Endothelial cell of umbilical vein (primary cell): ENCODE measurements at regions not wholly inside any gene's neighbourhood (a gene's known extent, or its start where the extent isn't known, plus 50 kb on each side); places are given as distances from the start of the nearest gene placed in this dataset.

Source experiments
- CTCF ChIP-seq, 2 donors: IDR thresholded peaks; 1 replicate in 1 of 2; 2 replicates in 1 of 2; pipeline ENCODE4 v1.5.1; 2011; ENCODE audit warnings: low read length in 2 of 2, mild to moderate bottlenecking in 2 of 2, moderate library complexity in 2 of 2, control low read depth in 1 of 2, inconsistent platforms in 1 of 2, low read depth in 1 of 2; ENCODE audit not compliant: insufficient read depth in 1 of 2; ENCODE audit errors: extremely low read depth in 1 of 2
- EZH2 ChIP-seq: IDR thresholded peaks from 2 replicates; pipeline ENCODE4 v1.6.1; 2012; ENCODE audit warnings: borderline replicate concordance, low read depth, mild to moderate bottlenecking, moderate library complexity, low read length, inconsistent platforms; ENCODE audit not compliant: severe bottlenecking
- FOS ChIP-seq: IDR thresholded peaks from 2 replicates; pipeline ENCODE4 v1.6.1; 2011; ENCODE audit warnings: mild to moderate bottlenecking, low read length, moderate library complexity, borderline replicate concordance; ENCODE audit not compliant: insufficient read depth
- GATA2 ChIP-seq: IDR thresholded peaks from 2 replicates; pipeline ENCODE4 v1.7.0; 2011; ENCODE audit warnings: low read depth, mild to moderate bottlenecking, moderate library complexity, mixed read lengths, low read length; ENCODE audit not compliant: insufficient read length, insufficient read depth
- JUN ChIP-seq: IDR thresholded peaks from 2 replicates; pipeline ENCODE4 v1.6.1; 2011; ENCODE audit warnings: borderline replicate concordance, low read depth; ENCODE audit not compliant: insufficient read length, insufficient read depth
- MAX ChIP-seq: IDR thresholded peaks from 2 replicates; pipeline ENCODE4 v1.6.1; 2011; ENCODE audit not compliant: insufficient read depth, insufficient read length
- MYC ChIP-seq: IDR thresholded peaks from one replicate; pipeline ENCODE4 v1.6.1; 2011; ENCODE audit warnings: mild to moderate bottlenecking, low read depth, low read length
- POLR2A ChIP-seq: IDR thresholded peaks from 2 replicates; pipeline ENCODE4 v1.6.1; 2012; ENCODE audit warnings: low read depth, mild to moderate bottlenecking, control low read depth, low read length
- POLR2AphosphoS5 ChIP-seq: IDR thresholded peaks from 2 replicates; pipeline ENCODE4 v1.6.1; 2012; ENCODE audit warnings: low read depth, mild to moderate bottlenecking, control low read depth, low read length, moderate library complexity; ENCODE audit not compliant: insufficient read depth

DNA sequence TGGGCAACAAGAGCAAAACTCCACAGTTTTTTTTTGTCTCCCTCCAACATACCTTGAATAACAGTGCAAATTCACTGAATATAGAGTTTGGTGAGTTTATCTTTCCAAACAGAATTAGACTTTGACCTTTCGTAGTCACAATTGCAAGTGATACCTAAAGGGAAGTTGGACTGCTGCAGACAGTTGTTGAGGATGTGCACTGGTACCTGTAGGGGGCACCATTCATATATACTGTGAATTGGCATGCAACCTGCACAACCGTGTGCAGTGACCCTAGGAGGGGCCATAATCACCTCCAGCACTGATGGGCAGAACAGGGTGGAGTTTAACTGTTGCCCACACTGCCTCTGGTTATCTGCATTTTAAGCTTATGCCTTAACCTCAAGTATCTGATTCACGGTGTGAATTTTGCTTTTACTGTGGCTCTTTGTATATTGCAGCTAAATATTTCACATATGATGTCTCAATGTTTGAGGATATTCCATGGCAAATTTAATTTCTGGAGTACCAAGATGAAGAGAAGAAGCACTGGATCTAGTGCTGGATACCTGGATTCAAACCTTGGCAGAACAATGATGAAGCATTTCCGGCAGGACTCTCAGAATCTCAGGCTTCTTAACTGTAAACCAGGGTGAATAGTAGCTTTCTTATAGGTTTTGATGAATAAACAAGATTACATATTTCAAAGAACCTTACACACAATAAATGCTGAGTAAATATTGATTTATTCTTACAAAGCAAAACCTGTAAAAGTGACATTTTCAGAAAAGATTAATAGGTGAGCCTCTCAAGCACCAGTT is 144.3 kb downstream of the ACTBL2 start:
- TF ChIP-seq FOS (no peak), CTCF (IDR thresholded peaks at IDR 0.05; ENCODE audit: extremely low read depth in 1 of 2, insufficient read depth in 1 of 2, low read depth in 1 of 2, low read length in 2 of 2) (peak; percentile 27 to 44), POLR2A (no peak), EZH2 (no peak), MAX (no peak), POLR2AphosphoS5 (no peak), MYC (no peak), GATA2 (no peak), JUN (no peak)
